Pulmonary artery endothelial cell (primary cell): ENCODE measurements at regions not wholly inside any gene's neighbourhood (a gene's known extent, or its start where the extent isn't known, plus 50 kb on each side); places are given as distances from the start of the nearest gene placed in this dataset.

ENCODE experiments used
- DNase-seq: peaks from one replicate; pipeline ENCODE4 v3.0.0-alpha.2; 2011; ENCODE audit warnings: low read depth, low spot score

DNA sequence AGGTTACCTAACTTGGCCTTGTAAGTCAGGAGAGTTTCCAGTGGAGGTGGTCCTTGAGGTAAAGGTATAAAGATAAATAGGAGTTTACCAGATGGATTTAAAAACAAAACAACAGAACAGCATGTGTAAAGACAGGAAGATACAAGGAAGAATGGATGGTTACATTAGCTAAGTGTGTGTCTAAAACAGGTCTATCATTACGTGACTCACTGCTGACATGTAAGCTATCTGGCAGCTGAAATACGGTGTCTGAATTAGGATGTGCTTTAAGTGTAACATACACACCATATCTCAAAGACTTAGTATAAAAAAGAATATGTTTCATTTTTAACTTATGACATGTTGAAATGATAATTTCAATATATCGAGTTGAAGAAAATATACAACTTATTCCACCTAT lies 405.1 kb upstream of the ADAMTSL1 start:
- no peak for DNase-seq

GRCh38 chr9:18071651-18072060 lies 402.3 kb upstream of the ADAMTSL1 start:
- no peak for DNase-seq

DNA sequence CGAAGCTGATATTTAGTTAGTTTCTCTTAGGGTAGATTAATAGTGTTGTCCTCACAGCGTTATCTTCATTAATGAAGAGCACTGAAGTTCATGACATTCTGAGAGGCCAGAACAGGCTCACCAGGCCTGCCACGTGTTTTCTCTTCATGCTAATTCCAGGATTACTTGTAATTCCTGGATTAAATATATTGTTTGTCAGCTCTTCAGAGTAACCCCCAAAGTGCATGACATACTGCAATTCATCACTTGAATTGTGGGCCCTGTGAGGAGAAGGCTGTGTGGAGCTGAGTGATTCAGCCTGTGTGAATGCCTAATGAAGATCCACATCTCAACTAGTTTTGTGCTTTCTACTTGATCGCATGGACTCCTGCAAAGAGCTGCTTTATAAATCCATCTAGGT lies 401.0 kb upstream of the ADAMTSL1 start:
- DNase-seq = no peak

- DNase-seq = no peak
These were observed 399.9 kb upstream of the ADAMTSL1 start for GRCh38 chr9:18074041-18074440.

DNA sequence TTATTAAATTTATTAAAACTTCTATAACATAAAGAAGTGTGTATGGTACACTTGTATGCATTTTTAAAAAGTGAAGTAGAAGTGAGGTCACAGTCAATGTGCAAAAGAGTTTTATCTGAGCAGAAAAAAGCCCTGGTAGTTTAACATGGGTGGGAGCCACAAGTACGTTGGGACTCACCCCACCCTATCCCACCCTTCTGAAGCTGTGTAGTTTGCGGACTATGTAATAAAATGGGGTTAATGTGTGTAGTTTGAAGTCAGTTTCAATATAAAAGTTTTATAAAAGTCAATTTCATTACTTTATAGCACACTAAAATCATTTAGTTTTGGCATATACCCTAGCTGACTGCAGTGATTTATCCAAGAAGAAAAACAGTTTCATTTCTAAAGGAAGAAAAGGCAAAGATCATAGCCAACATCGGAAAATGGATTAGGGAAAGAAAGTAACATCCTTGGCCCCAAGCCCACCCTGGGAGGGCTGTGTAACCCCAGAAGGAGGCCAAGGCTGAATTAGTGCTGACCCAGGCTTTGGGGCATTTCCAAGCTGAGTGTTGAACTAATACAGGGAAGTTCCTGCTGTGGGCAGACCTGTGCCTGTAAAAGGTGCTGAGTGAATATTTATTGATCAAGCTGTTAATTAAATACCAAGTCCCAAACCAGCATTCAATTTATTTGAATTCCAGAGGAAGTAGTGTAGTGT lies 398.6 kb upstream of the ADAMTSL1 start:
- no peak for DNase-seq

DNA sequence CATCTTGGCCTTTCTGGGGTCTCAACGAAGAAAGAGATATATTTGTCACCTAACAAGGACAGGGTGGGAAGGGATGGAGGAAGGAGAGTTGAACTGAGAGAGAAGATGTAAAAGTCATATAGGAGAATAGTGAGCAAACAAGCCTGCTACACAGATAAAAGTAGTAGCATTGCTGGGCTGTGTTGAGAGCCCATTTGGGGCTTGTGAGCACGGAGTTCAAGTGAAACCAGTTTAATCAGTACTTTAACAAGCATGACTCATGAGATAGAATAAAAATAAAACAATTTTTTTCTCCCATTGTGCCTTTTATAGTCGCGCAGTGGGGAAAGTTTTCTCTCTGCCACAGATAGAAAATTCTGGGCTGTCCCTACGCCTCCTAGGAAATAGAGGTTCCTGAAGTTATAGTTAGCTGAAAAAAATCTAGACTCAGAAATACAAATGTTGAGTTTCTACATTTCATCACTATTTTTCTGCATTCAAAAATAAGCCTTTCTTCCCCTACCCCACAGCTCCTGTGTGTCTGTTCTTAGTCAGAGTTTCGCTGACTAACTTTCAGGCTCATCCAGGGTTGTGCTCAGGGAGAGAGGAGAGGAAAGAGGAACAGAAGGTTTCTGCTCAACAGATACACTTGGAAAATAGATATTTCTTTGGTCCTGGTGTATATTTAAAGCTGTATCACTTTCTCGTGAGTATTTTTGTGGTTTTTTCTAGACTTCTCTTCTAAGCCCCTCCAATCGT lies 395.8 kb upstream of the ADAMTSL1 start:
- no peak for DNase-seq

- no peak for DNase-seq
These were observed 381.8 kb upstream of the ADAMTSL1 start for GRCh38 chr9:18092138-18092537.

DNA sequence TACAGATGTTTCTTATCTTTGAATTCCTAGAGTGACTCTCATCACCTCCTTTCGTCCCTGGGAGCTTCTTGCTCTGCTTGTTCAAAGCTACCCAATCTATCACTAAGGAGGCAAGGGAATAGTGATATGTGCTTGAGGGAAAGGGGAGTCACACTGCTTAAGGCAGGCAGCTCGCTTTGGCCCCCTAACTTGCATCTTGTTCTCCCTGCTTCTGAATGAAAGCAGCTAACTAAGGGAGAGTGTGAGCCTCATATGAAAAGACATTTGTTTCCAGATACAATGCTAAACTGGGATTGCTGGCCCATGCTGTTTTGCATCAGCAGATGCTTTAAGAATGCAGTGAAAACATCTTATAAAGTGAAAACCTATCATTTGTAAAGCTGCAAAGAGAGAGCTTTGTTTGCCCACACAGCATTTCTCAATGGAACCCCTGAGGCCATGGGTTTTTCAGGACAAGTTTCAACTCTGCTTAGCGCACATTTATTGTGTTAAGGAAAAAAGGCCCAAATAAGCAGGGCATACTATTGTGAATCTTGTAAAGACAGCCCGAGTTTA lies 367.9 kb upstream of the ADAMTSL1 start:
- no peak for DNase-seq

GRCh38 chr9:18109675-18110074 lies 364.3 kb upstream of the ADAMTSL1 start:
- DNase-seq = no peak

DNA sequence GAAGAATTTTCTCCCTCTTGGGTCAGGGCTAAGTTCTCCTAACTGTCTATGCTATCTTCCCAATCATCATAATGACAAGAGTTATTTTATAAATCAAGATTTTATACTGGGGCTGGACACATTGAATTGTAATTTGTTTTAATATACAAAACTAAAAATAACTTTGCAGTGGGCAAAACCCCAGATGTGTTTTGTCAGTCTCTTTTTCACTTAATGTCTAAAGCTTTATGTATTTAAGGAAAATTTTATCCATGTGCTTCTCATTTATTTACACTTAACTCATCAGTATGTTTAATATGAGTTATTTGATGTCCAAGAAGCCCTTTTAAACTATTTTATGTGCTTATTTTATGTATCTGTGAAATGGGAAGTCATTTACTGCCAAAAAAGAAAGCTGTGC lies 362.8 kb upstream of the ADAMTSL1 start:
- DNase-seq = no peak

- DNase-seq = no peak
These were observed 359.1 kb upstream of the ADAMTSL1 start for GRCh38 chr9:18114559-18115475.

DNA sequence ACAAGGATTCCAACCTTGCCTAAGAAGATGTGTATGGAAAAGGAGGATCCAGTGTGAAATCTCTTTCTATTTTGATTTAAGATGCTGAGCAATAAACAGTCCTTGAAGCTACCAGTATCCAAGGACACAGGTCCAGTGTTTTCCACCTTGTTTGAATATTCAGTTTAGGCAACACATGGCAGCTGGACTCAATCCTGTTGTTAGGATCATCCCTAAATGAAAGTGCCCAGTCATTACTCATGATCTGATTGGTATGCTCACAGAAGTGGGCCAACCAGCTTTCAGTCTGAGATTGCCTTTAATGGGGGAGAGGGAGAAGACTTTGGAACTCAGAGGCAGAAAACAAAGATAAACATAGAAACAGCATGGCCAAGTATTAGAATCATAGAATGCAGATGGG lies 355.7 kb upstream of the ADAMTSL1 start:
- no peak for DNase-seq

- peak; percentile 45 for DNase-seq
These were observed 351.8 kb upstream of the ADAMTSL1 start for GRCh38 chr9:18122171-18122570.

GRCh38 chr9:18124760-18125159 lies 349.2 kb upstream of the ADAMTSL1 start:
- peak; percentile 5 for DNase-seq

DNA sequence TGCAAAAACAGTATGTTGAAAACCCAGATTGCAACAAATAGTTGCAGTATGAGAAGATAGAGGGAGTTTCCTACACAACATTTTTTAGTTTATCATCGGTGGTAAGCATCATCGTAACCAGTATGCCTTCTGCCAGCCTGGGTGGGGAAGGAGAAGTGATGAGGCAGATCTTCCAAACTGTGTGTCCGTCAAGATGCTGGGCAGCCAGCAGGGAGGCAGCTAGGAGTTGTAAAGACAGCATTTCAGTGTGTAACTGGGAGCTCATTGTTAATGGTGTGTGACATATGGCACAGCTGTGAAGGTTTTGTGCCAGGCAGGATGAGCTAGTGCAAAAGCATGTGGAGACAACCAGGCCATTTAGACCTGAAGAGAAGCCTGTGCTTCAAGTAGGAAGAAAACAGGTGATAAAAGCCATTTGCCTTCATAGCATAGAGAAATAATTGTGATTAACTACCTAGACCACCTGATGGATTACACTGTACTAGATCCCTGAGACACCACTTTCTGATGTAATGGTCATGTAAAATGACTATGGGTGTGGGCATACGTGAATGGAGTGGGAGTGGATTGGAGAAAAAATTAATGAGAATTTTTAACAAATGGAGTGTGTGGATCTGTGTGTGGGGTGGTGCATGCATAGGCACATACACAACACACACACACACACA lies 347.0 kb upstream of the ADAMTSL1 start:
- no peak for DNase-seq

GRCh38 chr9:18127499-18127875 lies 346.5 kb upstream of the ADAMTSL1 start:
- DNase-seq = no peak

GRCh38 chr9:18129809-18130334 lies 344.1 kb upstream of the ADAMTSL1 start:
- DNase-seq = no peak

GRCh38 chr9:18136354-18136994 lies 337.5 kb upstream of the ADAMTSL1 start:
- no peak for DNase-seq

- DNase-seq = no peak
These were observed 336.1 kb upstream of the ADAMTSL1 start for GRCh38 chr9:18137815-18138214.

DNA sequence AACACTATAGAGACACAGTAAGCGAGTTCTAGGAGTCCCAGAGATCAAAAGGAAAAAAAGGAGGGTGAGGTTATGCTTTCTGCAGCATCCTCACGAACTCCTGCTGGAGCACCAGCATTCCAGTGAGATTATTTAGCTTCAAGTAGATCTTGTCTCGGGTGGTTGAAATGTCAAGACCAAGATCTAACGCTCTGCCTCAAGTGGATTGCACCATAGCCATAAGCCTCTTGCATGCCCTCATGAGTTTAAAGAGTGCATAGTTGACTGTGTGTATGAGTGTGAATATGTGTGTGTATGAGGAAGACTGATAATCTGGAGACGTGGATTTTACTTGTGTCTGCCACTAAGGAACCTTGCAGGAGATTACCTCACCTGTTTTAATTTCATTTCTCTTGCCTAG lies 335.3 kb upstream of the ADAMTSL1 start:
- no peak for DNase-seq

- no peak for DNase-seq
These were observed 332.3 kb upstream of the ADAMTSL1 start for GRCh38 chr9:18141681-18142080.
